ENCODE measurements at regions not wholly inside any gene's neighbourhood (a gene's known extent, or its start where the extent isn't known, plus 50 kb on each side); places are given as distances from the start of the nearest gene placed in this dataset.

DNA sequence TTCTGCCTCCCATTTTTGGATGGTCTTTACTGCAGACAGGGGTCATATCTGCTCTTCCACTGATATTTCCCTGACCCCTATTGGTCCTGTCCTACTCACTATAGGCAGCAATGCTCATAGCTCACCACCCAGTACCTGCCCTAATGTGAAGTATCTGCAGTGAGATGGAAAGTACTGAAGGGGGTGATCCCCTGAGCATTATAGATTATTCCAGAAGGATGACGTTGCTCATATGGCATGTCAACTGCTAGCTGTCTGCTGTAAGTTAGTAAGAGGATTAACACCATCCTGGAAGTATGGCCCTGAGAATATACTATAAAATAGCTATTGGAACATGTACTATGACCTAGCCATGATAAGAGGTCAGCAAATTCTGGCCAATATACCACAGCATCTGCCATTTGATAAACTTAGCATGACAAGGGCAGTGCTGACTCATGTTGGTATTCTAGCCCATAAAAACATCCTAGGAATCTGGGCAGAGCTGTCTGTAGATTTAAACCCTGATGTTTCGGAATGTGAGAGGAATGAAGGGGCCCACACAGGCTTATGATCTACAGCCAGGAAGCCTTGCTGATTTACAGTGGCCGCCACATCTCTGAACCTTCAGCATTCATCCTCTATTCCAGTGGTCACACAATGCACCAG is 451.4 kb downstream of the TNS1 start:
- TF ChIP-seq EP300 (IDR thresholded peaks at IDR 0.05; ENCODE audit: borderline replicate concordance in 1 of 2, low read depth in 1 of 2, low read length in 1 of 2), result peak in 1 of 2 experiments; percentile 49; a peak in 1 of 4 replicates
- no peak for TF ChIP-seq EZH2phosphoT487 (IDR thresholded peaks at IDR 0.05; ENCODE audit: borderline replicate concordance, low read depth)
- TF ChIP-seq, protein P1, sequence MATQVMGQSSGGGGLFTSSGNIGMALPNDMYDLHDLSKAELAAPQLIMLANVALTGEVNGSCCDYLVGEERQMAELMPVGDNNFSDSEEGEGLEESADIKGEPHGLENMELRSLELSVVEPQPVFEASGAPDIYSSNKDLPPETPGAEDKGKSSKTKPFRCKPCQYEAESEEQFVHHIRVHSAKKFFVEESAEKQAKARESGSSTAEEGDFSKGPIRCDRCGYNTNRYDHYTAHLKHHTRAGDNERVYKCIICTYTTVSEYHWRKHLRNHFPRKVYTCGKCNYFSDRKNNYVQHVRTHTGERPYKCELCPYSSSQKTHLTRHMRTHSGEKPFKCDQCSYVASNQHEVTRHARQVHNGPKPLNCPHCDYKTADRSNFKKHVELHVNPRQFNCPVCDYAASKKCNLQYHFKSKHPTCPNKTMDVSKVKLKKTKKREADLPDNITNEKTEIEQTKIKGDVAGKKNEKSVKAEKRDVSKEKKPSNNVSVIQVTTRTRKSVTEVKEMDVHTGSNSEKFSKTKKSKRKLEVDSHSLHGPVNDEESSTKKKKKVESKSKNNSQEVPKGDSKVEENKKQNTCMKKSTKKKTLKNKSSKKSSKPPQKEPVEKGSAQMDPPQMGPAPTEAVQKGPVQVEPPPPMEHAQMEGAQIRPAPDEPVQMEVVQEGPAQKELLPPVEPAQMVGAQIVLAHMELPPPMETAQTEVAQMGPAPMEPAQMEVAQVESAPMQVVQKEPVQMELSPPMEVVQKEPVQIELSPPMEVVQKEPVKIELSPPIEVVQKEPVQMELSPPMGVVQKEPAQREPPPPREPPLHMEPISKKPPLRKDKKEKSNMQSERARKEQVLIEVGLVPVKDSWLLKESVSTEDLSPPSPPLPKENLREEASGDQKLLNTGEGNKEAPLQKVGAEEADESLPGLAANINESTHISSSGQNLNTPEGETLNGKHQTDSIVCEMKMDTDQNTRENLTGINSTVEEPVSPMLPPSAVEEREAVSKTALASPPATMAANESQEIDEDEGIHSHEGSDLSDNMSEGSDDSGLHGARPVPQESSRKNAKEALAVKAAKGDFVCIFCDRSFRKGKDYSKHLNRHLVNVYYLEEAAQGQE (IDR thresholded peaks at IDR 0.05; ENCODE audit: low read depth, low read length), result no peak
- TF ChIP-seq YY1 (IDR thresholded peaks at IDR 0.05; ENCODE audit: low read depth), result no peak
